Nephron progenitor cell (in vitro differentiated cells): ENCODE measurements at regions not wholly inside any gene's neighbourhood (a gene's known extent, or its start where the extent isn't known, plus 50 kb on each side); places are given as distances from the start of the nearest gene placed in this dataset.

Experiments
- DNase-seq: peaks from one replicate; pipeline ENCODE4 v3.0.0; 2021
- H3K27ac Mint-ChIP-seq: 2 replicates; pipeline ENCODE4 v1.8.0; 2021; ENCODE audit warnings: mild to moderate bottlenecking, moderate library complexity, mixed read lengths
- H3K27me3 Mint-ChIP-seq: 2 replicates; pipeline ENCODE4 v1.8.0; 2021; ENCODE audit warnings: mild to moderate bottlenecking, low read depth, mixed read lengths; ENCODE audit not compliant: poor library complexity
- H3K36me3 Mint-ChIP-seq: 2 replicates; pipeline ENCODE4 v1.8.0; 2021; ENCODE audit warnings: low read depth, mixed read lengths
- H3K4me1 Mint-ChIP-seq: 2 replicates; pipeline ENCODE4 v1.8.0; 2021; ENCODE audit warnings: mixed read lengths
- H3K4me3 Mint-ChIP-seq: 2 replicates; pipeline ENCODE4 v1.8.0; 2021; ENCODE audit warnings: mild to moderate bottlenecking, moderate library complexity, mixed read lengths
- H3K9me3 Mint-ChIP-seq: 2 replicates; pipeline ENCODE4 v1.8.0; 2021; ENCODE audit warnings: mild to moderate bottlenecking, moderate library complexity, mixed read lengths
- CTCF ChIP-seq: fragments of 200-600 bp; sonication (generic); IDR thresholded peaks from 2 replicates; pipeline ENCODE4 v1.5.0; 2021; ENCODE audit warnings: antibody characterized with exemption

- Mint-ChIP-seq H3K27ac (no peak overlapping the region), H3K27me3 (peaks cover 20% of the 10 kb centered on the region), H3K4me1 (peaks cover 15% of the 10 kb centered on the region), H3K9me3 (no peaks in the 10 kb centered on the region), H3K4me3 (no peak overlapping the region), H3K36me3 (no peaks in the 10 kb centered on the region)
- no peak for DNase-seq
- TF ChIP-seq CTCF, result no peak
Measured at GRCh38 chr12:125295550-125295949, 230.3 kb downstream of the AACS start.

- DNase-seq, result no peak
- Mint-ChIP-seq H3K27me3 (peaks cover 17% of the 10 kb centered on the region), H3K9me3 (peaks cover 3% of the 10 kb centered on the region), H3K27ac (no peak overlapping the region), H3K4me1 (peaks cover 15% of the 10 kb centered on the region), H3K36me3 (no peaks in the 10 kb centered on the region), H3K4me3 (no peak overlapping the region)
- TF ChIP-seq CTCF, result no peak
Measured at GRCh38 chr12:125296701-125297100, 231.5 kb downstream of the AACS start.

- Mint-ChIP-seq H3K9me3 (peaks cover 15% of the 10 kb centered on the region), H3K27ac (no peak overlapping the region), H3K27me3 (peaks cover 15% of the 10 kb centered on the region), H3K4me1 (peaks cover 16% of the 10 kb centered on the region), H3K36me3 (no peaks in the 10 kb centered on the region), H3K4me3 (no peak overlapping the region)
- no peak for DNase-seq
- TF ChIP-seq CTCF, result no peak
Measured at GRCh38 chr12:125299840-125300239, 234.6 kb downstream of the AACS start.

- Mint-ChIP-seq H3K9me3 (peaks cover 15% of the 10 kb centered on the region), H3K4me1 (peaks cover 20% of the 10 kb centered on the region), H3K36me3 (no peaks in the 10 kb centered on the region), H3K27me3 (peaks cover 15% of the 10 kb centered on the region), H3K27ac (no peak overlapping the region), H3K4me3 (no peak overlapping the region)
- DNase-seq, result no peak
- no peak for TF ChIP-seq CTCF
Measured at GRCh38 chr12:125300249-125300648, 235.0 kb downstream of the AACS start.

GRCh38 chr12:125303337-125303736 lies 238.1 kb downstream of the AACS start:
- Mint-ChIP-seq H3K27me3 (peaks cover 4% of the 10 kb centered on the region), H3K9me3 (peaks cover 15% of the 10 kb centered on the region), H3K4me3 (no peak overlapping the region), H3K36me3 (no peaks in the 10 kb centered on the region), H3K27ac (no peak overlapping the region), H3K4me1 (peaks cover 16% of the 10 kb centered on the region)
- no peak for TF ChIP-seq CTCF
- no peak for DNase-seq

- Mint-ChIP-seq H3K27me3 (peaks cover 4% of the 10 kb centered on the region), H3K27ac (no peak overlapping the region), H3K9me3 (peaks cover 15% of the 10 kb centered on the region), H3K36me3 (no peaks in the 10 kb centered on the region), H3K4me3 (no peak overlapping the region), H3K4me1 (peaks cover 16% of the 10 kb centered on the region)
- no peak for DNase-seq
- TF ChIP-seq CTCF, result no peak
Measured at GRCh38 chr12:125304029-125304428, 238.8 kb downstream of the AACS start.
